Inflammatory macrophage treated with lipopolysaccharide for 4 hours (primary cell): ENCODE measurements at regions not wholly inside any gene's neighbourhood (a gene's known extent, or its start where the extent isn't known, plus 50 kb on each side); places are given as distances from the start of the nearest gene placed in this dataset.

Experiments used
- DNase-seq: peaks from one replicate; pipeline ENCODE4 v3.0.0-alpha.2; 2020

- no peak for DNase-seq
Measured at GRCh38 chr13:24052547-24053518, 107.7 kb upstream of the SPATA13 start.

DNA sequence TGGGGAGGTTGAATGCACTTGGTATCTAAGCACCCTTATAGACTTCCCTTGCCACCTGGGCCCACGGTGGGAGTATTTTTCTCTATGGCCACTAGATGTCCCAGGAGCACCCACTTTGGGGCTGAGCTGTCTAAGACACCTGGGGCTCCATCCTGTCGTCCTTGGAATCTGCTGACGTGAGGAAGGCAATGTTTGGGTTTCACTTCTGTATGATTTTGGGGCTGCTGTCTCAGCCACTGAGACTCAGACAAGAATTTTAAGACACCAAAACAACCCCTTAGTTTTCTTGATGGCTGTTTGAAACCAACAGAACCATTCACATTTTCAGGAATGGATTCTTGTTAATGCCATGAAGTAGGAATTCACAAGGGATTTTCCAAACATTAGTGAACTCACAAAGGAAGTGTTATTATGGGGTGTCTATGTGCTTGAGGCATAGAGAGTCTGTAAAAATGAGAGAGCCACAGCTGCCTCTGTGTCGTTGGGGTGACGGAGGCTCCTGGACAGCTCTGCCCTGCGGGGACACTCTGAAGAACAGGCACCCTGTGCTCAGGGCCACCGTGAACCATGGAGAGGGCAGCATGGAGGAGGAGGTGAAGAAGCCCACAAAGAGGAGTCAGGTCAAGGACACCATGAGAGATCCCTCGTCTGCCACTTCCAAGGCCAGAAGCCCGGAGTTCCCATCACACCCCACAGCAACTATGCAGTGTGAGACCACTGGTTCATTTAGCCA, 106.8 kb upstream of the SPATA13 start:
- peak; percentile 44 for DNase-seq

- DNase-seq = no peak
Measured at GRCh38 chr13:24056616-24057137, 103.8 kb upstream of the SPATA13 start.

GRCh38 chr13:24060993-24061392, 99.5 kb upstream of the SPATA13 start:
- DNase-seq = no peak

DNA sequence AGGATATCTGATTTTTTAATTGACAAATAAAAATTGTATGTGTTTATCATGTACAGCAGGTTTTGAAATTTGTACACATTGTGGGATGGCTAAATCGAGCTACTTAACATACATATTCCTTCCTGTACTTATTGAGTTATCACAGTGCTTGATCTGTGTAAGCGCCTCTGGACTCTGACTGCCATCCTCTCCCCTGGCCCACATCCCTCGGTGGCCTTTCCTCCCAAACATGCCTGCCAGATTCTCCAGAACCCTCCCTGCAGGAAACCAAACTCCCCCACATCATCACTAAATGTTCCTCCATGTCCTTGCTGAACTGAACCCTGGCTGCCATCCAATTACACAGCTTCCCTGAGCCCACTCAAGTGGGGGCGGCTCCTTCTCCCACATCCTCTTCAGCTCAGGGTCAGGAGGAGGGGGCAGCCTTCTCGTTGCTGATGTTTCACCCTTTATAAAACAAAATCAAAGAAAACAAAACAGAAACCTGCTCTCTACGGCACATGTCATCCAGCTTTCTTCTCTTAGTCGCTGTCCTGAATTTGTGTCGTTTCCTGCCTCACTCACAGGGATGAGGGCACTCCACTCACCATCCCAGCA, 97.1 kb upstream of the SPATA13 start:
- DNase-seq = peak; percentile 20

- DNase-seq = peak; percentile 28
Measured at GRCh38 chr13:24064371-24064770, 96.1 kb upstream of the SPATA13 start.

DNA sequence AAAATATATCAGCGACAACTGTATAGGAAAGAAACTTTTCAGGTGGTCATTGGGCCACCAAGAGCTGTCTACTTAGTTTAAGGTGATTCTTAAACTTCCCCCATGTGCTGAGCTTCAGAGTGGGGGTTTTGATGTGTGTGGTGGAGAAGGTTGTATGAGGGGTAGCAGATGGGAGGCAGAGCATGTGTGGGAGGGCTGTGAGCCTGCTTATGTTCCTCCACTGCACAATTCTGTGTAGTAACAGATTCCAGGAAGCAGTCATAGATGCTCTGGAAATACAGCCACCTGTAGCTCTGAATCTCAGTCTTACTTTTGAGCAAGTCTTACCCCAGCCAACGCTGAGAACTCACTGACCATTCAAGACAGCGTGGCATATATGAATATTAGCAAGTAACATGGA, 95.3 kb upstream of the SPATA13 start:
- no peak for DNase-seq

DNA sequence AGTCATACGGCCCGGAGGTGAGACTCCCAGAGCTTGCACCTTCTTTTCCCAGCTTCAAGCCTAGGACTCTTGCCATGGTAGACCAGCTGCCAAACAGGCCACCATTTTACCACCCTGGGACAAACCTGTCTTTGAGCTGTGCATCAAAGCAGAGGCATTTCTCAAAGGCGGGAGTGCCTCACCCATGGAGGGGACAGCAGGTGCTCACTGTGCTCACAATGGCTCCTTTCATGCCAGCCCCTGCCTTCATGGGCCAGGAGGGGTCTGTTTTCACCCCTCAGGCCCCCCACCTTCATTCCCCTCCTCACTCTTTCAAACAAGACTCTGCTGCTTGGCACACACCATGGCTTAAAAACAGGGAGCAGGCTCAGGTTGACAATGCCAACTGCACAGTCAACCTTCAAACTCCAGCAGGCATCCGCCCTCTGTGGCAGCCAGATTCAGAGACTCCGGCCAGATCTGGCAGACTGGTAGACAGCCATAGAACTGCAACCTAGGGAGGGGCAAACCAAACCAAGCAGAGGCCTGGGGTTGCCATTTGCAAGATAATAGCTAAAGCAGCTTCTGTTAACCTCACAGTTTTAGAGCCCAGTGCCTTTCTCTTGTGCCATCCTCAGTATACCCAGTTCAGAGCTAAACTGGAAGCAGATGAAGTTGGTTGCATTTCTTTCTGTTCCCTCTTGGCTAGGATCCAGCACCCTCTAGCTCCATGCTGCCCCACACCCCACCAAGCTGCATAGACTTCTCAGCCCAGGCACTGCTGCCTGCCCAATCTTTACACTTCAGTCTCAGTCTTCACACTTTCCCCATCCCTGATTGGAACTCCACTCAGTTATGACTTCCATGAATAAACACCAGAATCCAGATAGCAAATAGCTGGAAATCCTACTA, 93.9 kb upstream of the SPATA13 start:
- DNase-seq = peak; percentile 11

- DNase-seq = no peak
Measured at GRCh38 chr13:24068472-24068871, 92.0 kb upstream of the SPATA13 start.

GRCh38 chr13:24071016-24071415, 89.5 kb upstream of the SPATA13 start:
- DNase-seq = no peak

- DNase-seq = no peak
Measured at GRCh38 chr13:24071423-24072075, 89.0 kb upstream of the SPATA13 start.

DNA sequence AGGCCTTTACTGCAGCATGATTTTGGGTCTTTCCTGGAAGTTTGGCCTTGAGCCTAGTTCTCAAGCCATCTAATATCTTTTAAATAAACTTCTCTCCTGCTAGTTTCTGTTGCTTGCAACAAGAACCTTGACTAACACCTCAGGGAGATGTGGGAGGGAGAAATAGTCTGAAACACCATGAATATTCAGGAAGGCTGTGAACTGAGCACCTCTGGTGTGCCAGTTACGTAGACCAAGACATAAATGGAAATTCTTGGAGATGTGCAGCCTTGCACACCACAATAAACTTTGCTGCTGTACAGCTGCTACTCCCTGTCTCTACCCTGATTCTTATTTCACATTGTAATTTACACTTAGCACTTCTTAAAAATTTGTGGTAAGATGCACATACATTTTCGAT, 86.9 kb upstream of the SPATA13 start:
- DNase-seq = no peak

DNA sequence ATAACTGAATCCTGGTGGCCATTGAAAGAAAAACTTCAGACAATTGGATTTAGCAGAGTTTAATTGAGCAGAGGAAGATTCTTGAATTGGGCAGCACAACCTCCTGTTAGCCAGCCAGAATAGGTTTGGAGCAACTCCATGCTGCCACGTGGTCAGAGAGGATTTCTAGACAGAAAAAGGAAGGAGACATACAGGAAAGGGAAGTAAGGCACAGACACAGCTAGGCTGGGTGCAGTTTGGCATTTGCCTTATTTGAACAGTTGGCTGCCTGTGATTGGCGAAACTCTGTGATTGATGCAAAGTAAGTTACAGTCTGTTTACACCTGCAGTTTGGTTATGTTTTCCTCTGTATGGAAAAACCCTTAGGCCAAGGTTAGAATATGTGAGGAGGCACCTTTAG, 85.8 kb upstream of the SPATA13 start:
- DNase-seq = peak; percentile 62

DNA sequence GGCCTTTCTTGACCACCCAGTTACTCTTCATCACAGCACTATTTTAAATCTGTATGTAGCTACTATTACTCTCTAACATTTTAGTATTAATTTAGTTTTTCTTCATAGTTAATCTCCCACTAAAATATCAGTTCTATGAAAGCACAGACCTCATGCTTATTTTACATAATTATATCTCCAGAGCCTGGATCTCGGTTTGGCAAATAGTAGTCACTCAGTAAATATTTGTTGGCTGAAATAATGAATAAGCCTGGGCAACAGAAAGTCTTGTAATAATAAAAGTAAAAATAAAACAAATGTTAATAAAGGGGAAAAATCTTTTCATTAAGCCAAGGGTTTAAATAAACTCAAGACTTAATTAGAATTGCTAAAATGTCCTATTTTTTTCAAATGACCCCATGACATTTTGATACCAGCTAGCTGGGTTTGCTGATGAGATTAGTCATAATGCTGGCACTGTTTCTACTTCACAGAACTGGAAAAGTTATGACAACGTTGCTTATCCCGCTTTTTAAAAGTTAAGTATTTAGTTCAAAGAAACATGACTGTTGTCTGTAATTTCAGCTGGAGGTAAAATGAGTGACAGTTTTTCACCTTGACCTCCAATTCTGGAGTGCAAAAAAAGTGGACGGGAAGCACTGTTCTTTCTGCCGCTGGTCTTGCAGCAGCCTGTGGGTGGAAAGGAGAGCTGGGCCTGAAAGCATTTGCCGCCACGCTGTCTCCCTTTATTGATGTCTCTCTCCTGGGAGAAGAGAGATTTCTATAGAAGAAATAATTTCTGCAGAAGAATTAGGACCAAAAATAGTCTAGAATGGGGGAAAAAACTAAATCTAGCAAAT, 85.2 kb upstream of the SPATA13 start:
- DNase-seq = no peak

DNA sequence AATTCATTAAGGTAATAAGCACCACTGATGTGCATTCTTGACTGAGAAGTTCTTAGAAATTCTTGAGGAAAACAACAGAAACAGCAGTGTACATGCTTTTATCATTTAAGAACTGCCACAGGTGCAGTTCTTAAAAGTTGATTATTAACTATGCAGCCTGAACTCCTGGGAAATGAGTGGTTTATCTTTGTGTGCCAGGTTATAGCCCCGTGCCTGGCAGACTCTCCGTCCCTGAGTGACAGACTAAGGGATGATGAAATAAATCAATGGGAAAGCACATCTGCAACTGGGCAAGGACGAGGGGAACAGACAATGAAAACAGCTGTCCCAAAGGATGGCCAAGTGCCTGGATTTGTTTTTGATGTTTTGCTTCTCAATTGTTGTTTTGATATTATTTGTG, 84.4 kb upstream of the SPATA13 start:
- DNase-seq = no peak

GRCh38 chr13:24076636-24077035, 83.9 kb upstream of the SPATA13 start:
- no peak for DNase-seq

- no peak for DNase-seq
Measured at GRCh38 chr13:24080134-24080533, 80.4 kb upstream of the SPATA13 start.

- no peak for DNase-seq
Measured at GRCh38 chr13:24081387-24081786, 79.1 kb upstream of the SPATA13 start.

GRCh38 chr13:24083141-24083540, 77.4 kb upstream of the SPATA13 start:
- no peak for DNase-seq

DNA sequence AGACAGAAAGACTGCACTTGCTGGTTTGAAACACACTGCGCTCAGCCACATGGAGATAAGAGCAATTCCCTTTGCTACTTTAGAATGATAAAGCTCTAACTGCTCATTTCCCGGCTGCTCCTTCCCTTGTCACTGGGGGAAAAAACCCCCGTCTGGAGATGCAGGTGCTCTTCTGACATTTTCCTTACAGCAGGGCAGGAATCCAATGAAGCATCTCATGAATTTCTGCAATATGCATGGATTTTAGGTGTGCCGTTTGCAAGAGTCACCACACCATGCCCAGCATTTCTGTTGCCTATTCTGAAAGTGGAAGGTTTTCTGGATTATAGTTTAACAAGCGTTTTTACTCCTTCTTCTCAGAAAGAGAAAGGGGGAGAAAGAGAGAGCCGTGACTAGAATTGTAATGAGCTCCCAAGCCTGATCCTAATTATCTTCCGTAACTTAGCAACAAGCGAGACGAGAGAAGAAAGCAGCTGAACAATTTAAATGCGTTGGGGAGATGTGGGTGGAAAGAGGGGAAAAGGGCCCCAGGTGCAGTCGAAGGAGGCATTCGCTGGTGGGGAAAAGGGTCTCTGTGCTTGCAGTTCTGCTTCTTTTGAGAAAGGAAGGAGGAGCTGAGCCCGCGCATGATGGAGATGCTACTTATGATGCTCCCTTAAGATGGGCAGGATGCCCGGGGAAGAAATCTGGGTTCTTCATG, 76.6 kb upstream of the SPATA13 start:
- no peak for DNase-seq
